ENCODE measurements at regions not wholly inside any gene's neighbourhood (a gene's known extent, or its start where the extent isn't known, plus 50 kb on each side); places are given as distances from the start of the nearest gene placed in this dataset.

DNA sequence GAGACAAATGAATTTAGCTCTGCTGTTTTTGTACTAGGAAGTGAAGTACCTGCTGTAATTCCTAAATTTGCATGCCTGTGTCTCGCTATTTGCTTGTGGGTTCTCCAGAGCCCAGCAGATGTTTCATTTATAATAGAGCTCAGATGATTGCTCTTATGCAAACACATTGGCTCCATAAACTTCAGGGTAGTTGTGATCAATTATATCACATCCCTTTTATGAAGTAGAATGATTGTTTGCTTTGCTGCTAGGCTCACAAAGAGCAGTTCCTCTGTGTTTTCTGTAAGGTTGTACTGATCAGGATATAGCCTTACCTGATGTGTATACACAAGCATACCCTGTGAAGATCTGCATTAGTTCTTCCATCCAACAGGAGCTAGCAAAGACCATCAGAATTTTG lies 64.1 kb downstream of the C11orf87 start:
- TF ChIP-seq EZH2 (IDR thresholded peaks at IDR 0.05; ENCODE audit: low read length): no peak
- TF ChIP-seq, protein P1, sequence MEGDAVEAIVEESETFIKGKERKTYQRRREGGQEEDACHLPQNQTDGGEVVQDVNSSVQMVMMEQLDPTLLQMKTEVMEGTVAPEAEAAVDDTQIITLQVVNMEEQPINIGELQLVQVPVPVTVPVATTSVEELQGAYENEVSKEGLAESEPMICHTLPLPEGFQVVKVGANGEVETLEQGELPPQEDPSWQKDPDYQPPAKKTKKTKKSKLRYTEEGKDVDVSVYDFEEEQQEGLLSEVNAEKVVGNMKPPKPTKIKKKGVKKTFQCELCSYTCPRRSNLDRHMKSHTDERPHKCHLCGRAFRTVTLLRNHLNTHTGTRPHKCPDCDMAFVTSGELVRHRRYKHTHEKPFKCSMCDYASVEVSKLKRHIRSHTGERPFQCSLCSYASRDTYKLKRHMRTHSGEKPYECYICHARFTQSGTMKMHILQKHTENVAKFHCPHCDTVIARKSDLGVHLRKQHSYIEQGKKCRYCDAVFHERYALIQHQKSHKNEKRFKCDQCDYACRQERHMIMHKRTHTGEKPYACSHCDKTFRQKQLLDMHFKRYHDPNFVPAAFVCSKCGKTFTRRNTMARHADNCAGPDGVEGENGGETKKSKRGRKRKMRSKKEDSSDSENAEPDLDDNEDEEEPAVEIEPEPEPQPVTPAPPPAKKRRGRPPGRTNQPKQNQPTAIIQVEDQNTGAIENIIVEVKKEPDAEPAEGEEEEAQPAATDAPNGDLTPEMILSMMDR (optimal IDR thresholded peaks at IDR 0.05 in 1 of 3, IDR thresholded peaks at IDR 0.05 in 1 of 3, conservative IDR thresholded peaks at IDR 0.05 in 1 of 3; ENCODE audit: extremely low read depth in 1 of 3, insufficient read depth in 2 of 3, low read length in 3 of 3): no peak
